GM12878 (cell line): ENCODE measurements at regions not wholly inside any gene's neighbourhood (a gene's known extent, or its start where the extent isn't known, plus 50 kb on each side); places are given as distances from the start of the nearest gene placed in this dataset.

Source experiments
- ATAC-seq: fragments of 200-7000 bp; cut with Tn5 transposase; 3 replicates; pipeline ENCODE4 v1.9.1; 2020; ENCODE audit warnings: mild to moderate bottlenecking, moderate library complexity
- BruUV-seq: library from RNA; stranded (reverse); fragments of 400-500 nt; replicated peaks from 2 replicates; lab custom pipeline; 2021; lab: Mats Ljungman, UMichigan
- CTCF ChIA-PET: fragments of 300-600 bp; sonication (Branson Sonifier 250); formaldehyde crosslinking; extraction: SDS; loops from one replicate; lab custom pipeline; 2021; ENCODE audit warnings: inconsistent platforms; lab: Yijun Ruan, JAX
- POLR2A ChIA-PET: fragments of 350-600 bp; formaldehyde crosslinking; extraction: SDS; loops from one replicate; lab custom pipeline; 2021; ENCODE audit warnings: inconsistent platforms; lab: Charles Lee
- RAD21 ChIA-PET: fragments of 300-600 bp; sonication (Branson Sonifier 250); formaldehyde crosslinking; loops from one replicate; lab custom pipeline; 2023; ENCODE audit warnings: antibody characterized with exemption; ENCODE audit not compliant: unreplicated experiment; lab: Charles Lee
- SMC1A ChIA-PET: fragments of 300-600 bp; sonication (Branson Sonifier 250); formaldehyde crosslinking; loops from one replicate; lab custom pipeline; 2023; ENCODE audit not compliant: unreplicated experiment, uncharacterized antibody; lab: Charles Lee
- DNase-seq: peaks from one replicate; pipeline ENCODE4 v3.0.0-alpha.2; 2011; ENCODE audit warnings: low read depth, low spot score
- FAIRE-seq: peaks from 3 replicates; lab custom pipeline; 2011; peaks lifted over from hg19 to GRCh38; lab: Jason Lieb, UNC
- H2AFZ ChIP-seq: 2 replicates; pipeline ENCODE4 v1.6.0; 2011; ENCODE audit warnings: low read depth, low read length, control low read depth; ENCODE audit not compliant: control insufficient read depth
- H3K27ac ChIP-seq: 2 replicates; pipeline ENCODE4 v1.5.1; 2011; ENCODE audit warnings: control low read depth; ENCODE audit not compliant: control insufficient read depth, insufficient read depth
- H3K27me3 ChIP-seq, 2 experiments: replicated peaks in 1 of 2; 2 replicates each; pipeline versions ENCODE4 v1.6.0 to v1.6.1; 2011; ENCODE audit warnings: low read length in 1 of 2; ENCODE audit not compliant: control insufficient read depth in 2 of 2, insufficient read depth in 2 of 2
- H3K36me3 ChIP-seq, 2 experiments: 2 replicates each; pipeline ENCODE4 v1.5.1; 2011; ENCODE audit warnings: low read length in 1 of 2; ENCODE audit not compliant: control insufficient read depth in 2 of 2, insufficient read depth in 2 of 2
- H3K4me1 ChIP-seq: 2 replicates; pipeline ENCODE4 v1.6.1; 2011; ENCODE audit warnings: mild to moderate bottlenecking, low read length, moderate library complexity, mixed read lengths; ENCODE audit not compliant: control insufficient read depth, insufficient read depth
- H3K4me2 ChIP-seq: 2 replicates; pipeline ENCODE4 v1.6.0; 2011; ENCODE audit warnings: control low read depth; ENCODE audit not compliant: control insufficient read depth, insufficient read depth
- H3K4me3 ChIP-seq: fragments of 200-600 bp; sonication (generic); 2 replicates; pipeline ENCODE4 v1.5.1; 2016
- H3K79me2 ChIP-seq: 2 replicates; pipeline ENCODE4 v1.6.0; 2011; ENCODE audit warnings: low read length; ENCODE audit not compliant: control insufficient read depth, insufficient read depth
- H3K9ac ChIP-seq: 2 replicates; pipeline ENCODE4 v1.8.0; 2011; ENCODE audit warnings: low read length, control low read depth, mixed read lengths; ENCODE audit not compliant: control insufficient read depth, insufficient read depth
- H3K9me3 ChIP-seq: replicated peaks from 3 replicates; pipeline ENCODE4 v1.5.1; 2011; ENCODE audit warnings: mild to moderate bottlenecking, low read length; ENCODE audit not compliant: control insufficient read depth, insufficient read depth
- H4K20me1 ChIP-seq: 2 replicates; pipeline ENCODE4 v1.6.0; 2011; ENCODE audit not compliant: control insufficient read depth, insufficient read depth
- BRCA1 ChIP-seq: IDR thresholded peaks from 2 replicates; pipeline ENCODE4 v1.6.1; 2011; ENCODE audit warnings: low read depth, low read length, improper control_type of control experiment
- DPF2 ChIP-seq: fragments of 450-650 bp; IDR thresholded peaks from 2 replicates; pipeline ENCODE4 v1.6.1; 2017; ENCODE audit warnings: mild to moderate bottlenecking
- FOXM1 ChIP-seq: IDR thresholded peaks from 2 replicates; pipeline ENCODE4 v1.6.1; 2012; ENCODE audit warnings: low read depth, mild to moderate bottlenecking, inconsistent platforms, low read length, moderate library complexity
- GATAD2B ChIP-seq: fragments of 450-650 bp; conservative IDR thresholded peaks from 2 replicates; pipeline ENCODE4 v1.6.1; 2017; ENCODE audit warnings: low read depth, mild to moderate bottlenecking, moderate library complexity
- HDAC2 ChIP-seq: fragments of 200-600 bp; sonication (generic); IDR thresholded peaks from 2 replicates; pipeline ENCODE4 v1.6.1; 2017
- MTA2 ChIP-seq: fragments of 450-650 bp; IDR thresholded peaks from 2 replicates; pipeline ENCODE4 v1.6.1; 2016; ENCODE audit warnings: low read depth, mild to moderate bottlenecking, moderate library complexity
- NBN ChIP-seq: fragments of 450-650 bp; IDR thresholded peaks from 2 replicates; pipeline ENCODE4 v1.6.1; 2016
- PAX8 ChIP-seq: fragments of 450-650 bp; IDR thresholded peaks from 2 replicates; pipeline ENCODE4 v1.6.1; 2017; ENCODE audit warnings: mild to moderate bottlenecking, moderate library complexity
- POLR2A ChIP-seq: IDR thresholded peaks from 2 replicates; pipeline ENCODE4 v1.6.1; 2011; ENCODE audit warnings: low read depth, mild to moderate bottlenecking, low read length
- POLR2AphosphoS5 ChIP-seq: IDR thresholded peaks from 2 replicates; pipeline ENCODE4 v1.6.1; 2011; ENCODE audit warnings: mild to moderate bottlenecking, low read length, inconsistent platforms
- RAD51 ChIP-seq: fragments of 450-650 bp; IDR thresholded peaks from 2 replicates; pipeline ENCODE4 v1.6.1; 2016; ENCODE audit warnings: moderate library complexity, mild to moderate bottlenecking, inconsistent platforms
- RUNX3 ChIP-seq: IDR thresholded peaks from 2 replicates; pipeline ENCODE4 v1.6.1; 2012; ENCODE audit warnings: low read length, inconsistent platforms
- SMAD5 ChIP-seq: IDR thresholded peaks from 2 replicates; pipeline ENCODE4 v1.6.1; 2016; ENCODE audit warnings: antibody characterized with exemption, low read depth
- SMC3 ChIP-seq: IDR thresholded peaks from 2 replicates; pipeline ENCODE4 v1.6.1; 2011; ENCODE audit warnings: low read length, improper control_type of control experiment, borderline replicate concordance
- SPI1 ChIP-seq: IDR thresholded peaks from 2 replicates; pipeline ENCODE4 v1.6.1; 2011; ENCODE audit warnings: low read depth, mild to moderate bottlenecking, low read length, moderate library complexity, borderline replicate concordance; ENCODE audit not compliant: insufficient read depth
- SUPT20H ChIP-seq: IDR thresholded peaks from 2 replicates; pipeline ENCODE4 v1.6.1; 2011; ENCODE audit warnings: low read depth, mild to moderate bottlenecking, low read length, moderate library complexity, borderline replicate concordance; ENCODE audit not compliant: control insufficient read depth
- WGBS: methylation state at CpG from one replicate; pipeline ENCODE4 v1.1.6; 2016; ENCODE audit warnings: low lambda C conversion rate; ENCODE audit not compliant: insufficient replicate concordance, insufficient coverage; ENCODE audit errors: missing lambda C conversion rate; 5-methylcytosine and 5-hydroxymethylcytosine counted together
- in situ Hi-C: fragments of 300-500 bp; cut with MboI; formaldehyde crosslinking; loops from 9 replicates; pipeline ENCODE4 v1.14.3; 2018; ENCODE audit warnings: mixed read lengths
- intact Hi-C: fragments of 100-400 bp; cut with micrococcal nuclease; formaldehyde crosslinking; loops from one replicate; pipeline ENCODE4 v1.14.2; 2022; ENCODE audit not compliant: unreplicated experiment

DNA sequence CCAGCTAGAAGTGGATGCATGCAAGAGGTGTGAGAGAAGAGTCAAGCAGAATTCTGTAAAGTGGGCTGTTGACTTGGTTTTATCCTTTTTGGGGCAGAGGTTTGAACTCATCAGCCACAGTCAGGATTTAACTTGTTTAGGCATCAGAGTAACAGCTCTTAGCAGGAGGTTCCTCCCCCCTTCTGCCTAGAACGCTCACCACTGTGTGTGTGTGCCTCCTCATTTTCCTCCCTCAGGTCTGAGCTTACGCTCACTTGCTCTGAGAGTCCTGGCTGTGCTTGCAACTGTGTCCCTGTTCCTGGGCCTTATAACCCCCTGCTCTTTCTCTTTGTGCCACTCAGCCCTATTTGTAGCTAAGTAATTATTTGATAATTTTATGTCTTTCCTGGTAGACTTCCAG lies 167.9 kb downstream of the TMEM182 start:
- in situ Hi-C loops (no loop called here), intact Hi-C loops (no loop called here)
- no peak for FAIRE-seq
- no peak overlapping the region for H3K9ac ChIP-seq
- no peak overlapping the region for H3K4me2 ChIP-seq
- ChIA-PET SMC1A (no interaction called here), RAD21 (no interaction called here), POLR2A (no interaction called here), CTCF (no interaction called here)
- no peaks in the 10 kb centered on the region for H3K4me1 ChIP-seq
- H2AFZ ChIP-seq, result no peak overlapping the region
- H3K9me3 ChIP-seq, result no peaks in the 10 kb centered on the region
- no TSS peak for BruUV-seq
- no peak overlapping the region for H3K27ac ChIP-seq
- DNase-seq, result no peak
- H3K4me3 ChIP-seq, result no peak overlapping the region
- no peaks in the 10 kb centered on the region for H3K36me3 ChIP-seq
- H3K27me3 ChIP-seq, result no peaks in the 10 kb centered on the region; a peak in 1 of 4 replicates
- no peak for TF ChIP-seq RUNX3
- no peaks in the 10 kb centered on the region for H4K20me1 ChIP-seq
- 54% methylated on average over 2 of the region's 2 CpGs for WGBS
- H3K79me2 ChIP-seq, result no peaks in the 10 kb centered on the region
- no peak for ATAC-seq

DNA sequence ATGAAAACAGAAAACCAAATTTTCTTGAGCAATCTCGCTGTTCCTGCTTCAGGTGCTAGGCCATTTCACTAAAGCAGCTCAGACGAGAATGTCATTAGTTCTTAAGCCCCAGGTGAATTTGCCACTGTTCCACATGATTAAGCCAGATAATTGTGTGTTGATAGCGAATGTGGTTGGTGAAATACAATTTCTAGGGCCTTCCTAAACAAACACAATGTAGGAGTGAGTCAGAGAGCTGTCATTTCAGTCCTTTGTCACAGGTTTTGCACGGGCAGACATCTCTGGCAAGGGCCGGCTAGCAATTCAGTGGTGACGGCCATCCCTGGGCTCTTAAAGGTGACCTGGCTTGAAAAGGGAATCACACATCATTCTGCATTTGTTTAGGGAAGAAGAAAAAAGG lies 170.7 kb downstream of the TMEM182 start:
- WGBS, result 9% methylated on average over 6 of the region's 6 CpGs

More for the DNA sequence above, 170.7 kb downstream of the TMEM182 start:
- no peaks in the 10 kb centered on the region for H3K4me1 ChIP-seq
- SMC1A ChIA-PET, result no interaction called here
- ATAC-seq (no peak), FAIRE-seq (no peak), DNase-seq (no peak)
- no peaks in the 10 kb centered on the region for H3K36me3 ChIP-seq
- no peaks in the 10 kb centered on the region for H3K9me3 ChIP-seq
- CTCF ChIA-PET, result no interaction called here
- no peak overlapping the region for H3K4me2 ChIP-seq
- H3K27ac ChIP-seq, result no peak overlapping the region
- no peaks in the 10 kb centered on the region for H3K79me2 ChIP-seq
- POLR2A ChIA-PET, result no interaction called here
- H4K20me1 ChIP-seq, result no peaks in the 10 kb centered on the region
- in situ Hi-C loops (no loop called here), intact Hi-C loops (no loop called here)
- no peaks in the 10 kb centered on the region; a peak in 1 of 4 replicates for H3K27me3 ChIP-seq
- RAD21 ChIA-PET, result no interaction called here
- no peak overlapping the region for H3K9ac ChIP-seq
- no TSS peak for BruUV-seq
- no peak for TF ChIP-seq SPI1
- no peak for TF ChIP-seq POLR2AphosphoS5
- no peak for TF ChIP-seq SMAD5
- no peak for TF ChIP-seq GATAD2B
- no peak for TF ChIP-seq DPF2
- no peak for TF ChIP-seq PAX8
- TF ChIP-seq SMC3, result no peak
- no peak for TF ChIP-seq MTA2
- TF ChIP-seq SUPT20H, result no peak
- TF ChIP-seq NBN, result no peak
- TF ChIP-seq HDAC2, result no peak
- no peak for TF ChIP-seq BRCA1
- TF ChIP-seq FOXM1, result no peak
- TF ChIP-seq RAD51, result no peak
- TF ChIP-seq POLR2A, result no peak
- no peak overlapping the region for H2AFZ ChIP-seq
- no peak overlapping the region for H3K4me3 ChIP-seq
